Heart left ventricle (tissue), 13 donors: ENCODE measurements at regions not wholly inside any gene's neighbourhood (a gene's known extent, or its start where the extent isn't known, plus 50 kb on each side); places are given as distances from the start of the nearest gene placed in this dataset.

ENCODE experiments used
- POLR2A ChIP-seq, 2 donors: fragments of 450-650 bp; IDR thresholded peaks; one replicate each; pipeline ENCODE4 v1.6.1; 2017; ENCODE audit warnings: antibody characterized with exemption in 2 of 2, mild to moderate bottlenecking in 2 of 2, moderate library complexity in 2 of 2
- TF ChIP-seq, protein P1 (sequence below), 12 donors: fragments of 200-600 bp; sonication (generic) in 4 of 12; IDR thresholded peaks; one replicate each; pipeline versions ENCODE4 v1.5.0 to v1.8.0; 2018 to 2022; ENCODE audit warnings: antibody characterized with exemption in 12 of 12, mild to moderate bottlenecking in 5 of 12
- donor health status: ischemic (EF 13 %, LVEDD 7.1; RV severe dilation, severe dysfunction).
- donor health status: DM: no; HTN: yes; CAD: no.
- donor health status: DM: no; HTN: no; CAD: no.
- donor health status: ischemic (EF 25% LVEDD 6.9; RV normal size, moderate dysfunction).
- donor health status: ischemic (EF 25% LVEDD 5.7; RV mildly dilated, moderate dysfunction).
- donor health status: ischemic (EF 35%, LVEDD 5.7; RV mildly dilated, moderate dysfunction).
- donor health status: nonischemic (EF 11% LVEDD 7.7; RV severe dilation, severe dysfunction).
- donor health status: DM: yes; HTN: yes; CAD: no.
- donor health status: PGD.
- donor health status: ischemic (EF 29% LVEDD 5.4; RV normal size, mild dysfunction).
- donor health status: nonischemic (EF 23%, LVEDD 6.1; RV moderate dilation, normal function).

DNA sequence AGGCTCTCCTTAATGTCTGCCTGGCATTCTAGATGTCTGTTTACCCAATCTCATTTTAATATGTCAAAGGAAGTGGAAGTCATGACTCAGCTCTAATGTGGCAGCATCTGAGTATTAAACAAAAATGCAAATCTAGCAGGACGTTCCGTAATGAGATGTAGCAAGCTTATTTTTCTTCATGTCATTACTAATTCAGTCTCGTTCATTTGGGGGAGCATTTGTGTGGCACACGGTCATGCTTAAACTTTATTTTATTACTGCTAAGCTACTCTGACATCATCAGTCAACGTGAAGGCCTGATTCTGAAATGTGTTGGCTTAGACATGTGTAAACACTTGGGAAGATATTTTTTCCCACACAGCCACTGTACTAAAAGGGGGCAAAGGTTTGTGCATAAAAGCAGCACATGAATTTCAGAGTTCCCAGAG lies 326.7 kb upstream of the TMPO start:
- no peak for TF ChIP-seq POLR2A (IDR thresholded peaks at IDR 0.05)
- TF ChIP-seq, protein P1, sequence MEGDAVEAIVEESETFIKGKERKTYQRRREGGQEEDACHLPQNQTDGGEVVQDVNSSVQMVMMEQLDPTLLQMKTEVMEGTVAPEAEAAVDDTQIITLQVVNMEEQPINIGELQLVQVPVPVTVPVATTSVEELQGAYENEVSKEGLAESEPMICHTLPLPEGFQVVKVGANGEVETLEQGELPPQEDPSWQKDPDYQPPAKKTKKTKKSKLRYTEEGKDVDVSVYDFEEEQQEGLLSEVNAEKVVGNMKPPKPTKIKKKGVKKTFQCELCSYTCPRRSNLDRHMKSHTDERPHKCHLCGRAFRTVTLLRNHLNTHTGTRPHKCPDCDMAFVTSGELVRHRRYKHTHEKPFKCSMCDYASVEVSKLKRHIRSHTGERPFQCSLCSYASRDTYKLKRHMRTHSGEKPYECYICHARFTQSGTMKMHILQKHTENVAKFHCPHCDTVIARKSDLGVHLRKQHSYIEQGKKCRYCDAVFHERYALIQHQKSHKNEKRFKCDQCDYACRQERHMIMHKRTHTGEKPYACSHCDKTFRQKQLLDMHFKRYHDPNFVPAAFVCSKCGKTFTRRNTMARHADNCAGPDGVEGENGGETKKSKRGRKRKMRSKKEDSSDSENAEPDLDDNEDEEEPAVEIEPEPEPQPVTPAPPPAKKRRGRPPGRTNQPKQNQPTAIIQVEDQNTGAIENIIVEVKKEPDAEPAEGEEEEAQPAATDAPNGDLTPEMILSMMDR (IDR thresholded peaks at IDR 0.05) = no peak
